AG04449 (cell line): ENCODE measurements at regions not wholly inside any gene's neighbourhood (a gene's known extent, or its start where the extent isn't known, plus 50 kb on each side); places are given as distances from the start of the nearest gene placed in this dataset.

ENCODE experiments used
- CTCF ChIA-PET: fragments of 350-600 bp; formaldehyde crosslinking; extraction: SDS; loops from one replicate; lab custom pipeline; 2021; ENCODE audit warnings: antibody characterized with exemption; lab: Yijun Ruan, JAX
- POLR2A ChIA-PET: fragments of 400-600, 350-600 bp; formaldehyde crosslinking; extraction: SDS; loops from one replicate; lab custom pipeline; 2020; ENCODE audit warnings: antibody characterized with exemption, inconsistent platforms; lab: Yijun Ruan, JAX
- DNase-seq: peaks from one replicate; pipeline ENCODE4 v3.0.0-alpha.2; 2010; ENCODE audit warnings: low read depth, low spot score
- H3K4me3 ChIP-seq: 2 replicates; pipeline ENCODE4 v1.5.1; 2011; ENCODE audit warnings: low read depth, mild to moderate bottlenecking, control low read depth, low read length
- TF ChIP-seq, protein P1 (sequence below): IDR thresholded peaks from one replicate; pipeline ENCODE4 v1.5.1; 2011; ENCODE audit warnings: mild to moderate bottlenecking, moderate library complexity, low read length, control low read depth, inconsistent platforms; ENCODE audit not compliant: insufficient read depth; ENCODE audit errors: missing control alignments

DNA sequence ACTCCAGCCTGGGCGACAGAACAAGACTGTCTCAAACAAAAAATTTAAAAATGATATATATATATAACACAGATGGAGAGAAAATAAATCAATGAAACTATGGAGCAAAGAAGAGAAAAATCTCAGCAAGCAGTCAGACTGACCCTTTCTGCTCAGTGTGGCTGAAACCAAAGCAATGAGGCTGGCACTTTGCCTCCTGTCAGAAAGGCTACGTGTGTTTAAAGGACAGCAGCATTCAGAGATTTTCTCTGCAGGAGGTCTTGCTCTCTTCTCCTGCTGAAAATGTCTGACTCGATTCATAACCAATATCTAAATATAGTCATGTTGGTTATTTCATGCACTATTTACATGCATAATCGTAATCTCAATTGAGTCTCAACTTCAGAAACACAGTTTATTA is 527.0 kb upstream of the JARID2 start:
- no peak for DNase-seq
- POLR2A ChIA-PET = no interaction called here
- TF ChIP-seq, protein P1, sequence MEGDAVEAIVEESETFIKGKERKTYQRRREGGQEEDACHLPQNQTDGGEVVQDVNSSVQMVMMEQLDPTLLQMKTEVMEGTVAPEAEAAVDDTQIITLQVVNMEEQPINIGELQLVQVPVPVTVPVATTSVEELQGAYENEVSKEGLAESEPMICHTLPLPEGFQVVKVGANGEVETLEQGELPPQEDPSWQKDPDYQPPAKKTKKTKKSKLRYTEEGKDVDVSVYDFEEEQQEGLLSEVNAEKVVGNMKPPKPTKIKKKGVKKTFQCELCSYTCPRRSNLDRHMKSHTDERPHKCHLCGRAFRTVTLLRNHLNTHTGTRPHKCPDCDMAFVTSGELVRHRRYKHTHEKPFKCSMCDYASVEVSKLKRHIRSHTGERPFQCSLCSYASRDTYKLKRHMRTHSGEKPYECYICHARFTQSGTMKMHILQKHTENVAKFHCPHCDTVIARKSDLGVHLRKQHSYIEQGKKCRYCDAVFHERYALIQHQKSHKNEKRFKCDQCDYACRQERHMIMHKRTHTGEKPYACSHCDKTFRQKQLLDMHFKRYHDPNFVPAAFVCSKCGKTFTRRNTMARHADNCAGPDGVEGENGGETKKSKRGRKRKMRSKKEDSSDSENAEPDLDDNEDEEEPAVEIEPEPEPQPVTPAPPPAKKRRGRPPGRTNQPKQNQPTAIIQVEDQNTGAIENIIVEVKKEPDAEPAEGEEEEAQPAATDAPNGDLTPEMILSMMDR = no peak
- no peak overlapping the region for H3K4me3 ChIP-seq
- CTCF ChIA-PET = interaction anchor here (0.8 kb wide), 1 partner anchor 15 kb away, joined by 3 read pairs; no protein-coding TSS in a partner anchor

- ChIA-PET POLR2A (no interaction called here), CTCF (interaction anchor here (0.8 kb wide), 1 partner anchor 15 kb away, joined by 3 read pairs; no protein-coding TSS in a partner anchor)
- DNase-seq = no peak
- TF ChIP-seq, protein P1 = no peak
- H3K4me3 ChIP-seq = no peak overlapping the region
Observed at GRCh38 chr6:14719270-14719669, 526.6 kb upstream of the JARID2 start.

DNA sequence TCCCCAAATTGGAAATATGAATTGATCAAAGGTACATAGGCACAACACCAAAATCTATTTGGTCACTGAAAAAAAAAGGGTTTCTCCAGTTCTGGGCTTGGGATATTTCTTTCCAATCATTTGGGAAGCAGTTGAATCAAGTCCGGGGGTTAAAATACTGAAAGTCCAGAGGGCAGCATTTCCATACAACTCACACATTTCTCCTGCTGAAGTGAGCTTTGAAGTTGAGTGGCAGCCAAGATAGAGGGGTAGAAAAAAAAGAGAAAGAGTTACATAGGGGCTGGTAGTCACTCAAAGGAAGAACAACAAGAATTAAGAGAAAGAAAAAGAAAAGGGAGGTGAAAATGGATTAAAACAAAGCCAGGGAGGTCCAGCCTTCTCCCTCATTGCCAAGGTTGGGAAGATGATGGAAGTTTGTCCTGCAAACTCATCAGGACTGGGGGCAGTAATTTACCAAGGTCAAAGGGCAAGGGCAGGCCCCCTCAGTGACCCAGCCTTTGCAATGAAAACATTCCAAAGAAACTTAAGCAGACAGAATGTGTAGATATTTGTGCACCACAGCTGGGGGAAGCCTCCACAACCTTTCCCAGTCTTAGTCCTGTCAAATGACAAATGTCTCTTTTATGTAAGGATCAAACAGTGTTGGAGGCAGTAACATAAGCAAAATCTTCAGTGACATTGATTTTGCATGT is 525.3 kb upstream of the JARID2 start:
- CTCF ChIA-PET = no interaction called here
- POLR2A ChIA-PET = no interaction called here

GRCh38 chr6:14721103-14721758 is 524.6 kb upstream of the JARID2 start:
- ChIA-PET CTCF (no interaction called here), POLR2A (no interaction called here)
- no peak overlapping the region for H3K4me3 ChIP-seq
- DNase-seq = no peak
- TF ChIP-seq, protein P1 = no peak

More for the DNA sequence above, 525.3 kb upstream of the JARID2 start:
- no peak for DNase-seq
- H3K4me3 ChIP-seq = no peak overlapping the region
- TF ChIP-seq, protein P1 = no peak

DNA sequence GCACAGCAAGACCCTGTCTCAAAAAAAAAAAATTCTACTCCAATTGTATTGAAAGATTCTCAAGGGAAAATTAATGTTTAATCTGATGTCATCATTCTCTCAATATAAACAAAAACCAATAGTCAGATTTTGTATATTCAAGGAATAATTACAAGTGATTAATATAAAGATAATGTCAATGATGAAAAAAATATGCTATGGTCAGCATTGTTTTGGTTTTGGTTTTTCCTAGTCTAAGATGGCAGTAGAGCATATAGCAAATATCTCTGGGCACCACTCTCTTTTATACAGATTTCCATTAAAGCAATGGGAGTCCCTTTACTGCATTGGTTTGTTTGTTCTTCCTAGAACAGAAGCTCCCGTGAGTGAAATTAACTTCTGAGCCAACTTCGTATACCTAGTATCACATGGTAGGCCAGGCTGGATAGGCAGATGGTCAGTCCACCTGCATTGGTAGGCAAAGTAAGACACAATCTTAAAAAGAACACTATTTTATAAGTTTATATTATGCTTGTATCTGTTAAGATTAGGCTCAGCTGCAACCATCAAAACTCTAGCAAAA is 523.8 kb upstream of the JARID2 start:
- no peak for DNase-seq
- ChIA-PET POLR2A (no interaction called here), CTCF (interaction anchor here (1.0 kb wide), 1 partner anchor 11 kb away, joined by 4 read pairs; no protein-coding TSS in a partner anchor)
- TF ChIP-seq, protein P1 = no peak
- no peak overlapping the region for H3K4me3 ChIP-seq

DNA sequence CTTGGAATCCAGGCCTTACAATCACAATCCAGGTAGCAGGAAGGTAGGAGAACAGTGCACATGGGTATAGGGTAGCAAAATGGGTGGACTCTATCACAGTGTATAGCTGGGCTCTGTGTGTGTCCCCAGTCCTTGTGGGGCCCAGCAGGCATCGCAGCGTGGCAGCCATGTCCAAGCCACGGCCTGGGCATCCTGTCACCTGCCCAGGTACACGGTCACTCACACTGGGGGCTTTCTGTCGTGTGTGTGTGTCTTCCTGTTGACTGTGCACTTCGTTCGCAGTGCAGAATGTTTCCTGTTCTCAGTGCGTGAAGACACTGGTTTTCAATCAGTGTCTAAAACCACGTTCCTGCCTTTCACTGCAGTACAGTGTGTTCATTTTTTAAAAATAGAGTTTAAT is 523.2 kb upstream of the JARID2 start:
- CTCF ChIA-PET = interaction anchor here (1.0 to 2.2 kb wide), 2 partner anchors 11 to 12 kb away, joined by 4 to 10 read pairs; no protein-coding TSS in a partner anchor
- DNase-seq = no peak
- no peak overlapping the region for H3K4me3 ChIP-seq
- POLR2A ChIA-PET = no interaction called here
- TF ChIP-seq, protein P1 = no peak
